HFFc6 (cell line): ENCODE measurements at regions not wholly inside any gene's neighbourhood (a gene's known extent, or its start where the extent isn't known, plus 50 kb on each side); places are given as distances from the start of the nearest gene placed in this dataset.

Experiments used
- DNase-seq: peaks from one replicate; pipeline ENCODE4 v3.0.0-alpha.2; 2018
- H3K27ac Mint-ChIP-seq: 2 replicates; pipeline ENCODE4 v1.8.0; 2020; ENCODE audit warnings: mild to moderate bottlenecking, mixed read lengths
- H3K27me3 Mint-ChIP-seq: 2 replicates; pipeline ENCODE4 v1.8.0; 2021; ENCODE audit warnings: mild to moderate bottlenecking, moderate library complexity, mixed read lengths; ENCODE audit not compliant: insufficient read depth
- H3K36me3 Mint-ChIP-seq: 2 replicates; pipeline ENCODE4 v1.8.0; 2021; ENCODE audit warnings: low read depth, mixed read lengths
- H3K4me1 Mint-ChIP-seq: 2 replicates; pipeline ENCODE4 v1.8.0; 2020; ENCODE audit warnings: low read depth, mixed read lengths
- H3K4me3 Mint-ChIP-seq: 2 replicates; pipeline ENCODE4 v1.8.0; 2020; ENCODE audit warnings: mild to moderate bottlenecking, moderate library complexity, mixed read lengths
- H3K9me3 Mint-ChIP-seq: 2 replicates; pipeline ENCODE4 v1.8.0; 2020; ENCODE audit warnings: mild to moderate bottlenecking, mixed read lengths
- CTCF ChIP-seq: fragments of 200-600 bp; sonication (generic); IDR thresholded peaks from 2 replicates; pipeline ENCODE4 v1.5.0; 2021; ENCODE audit warnings: antibody characterized with exemption, mild to moderate bottlenecking

GRCh38 chr5:89395111-89395510 lies 512.1 kb upstream of the MEF2C start:
- no peak overlapping the region for H3K27ac Mint-ChIP-seq
- no peak overlapping the region for H3K4me3 Mint-ChIP-seq
- H3K36me3 Mint-ChIP-seq: no peaks in the 10 kb centered on the region
- TF ChIP-seq CTCF: no peak
- DNase-seq: no peak
- H3K9me3 Mint-ChIP-seq: no peaks in the 10 kb centered on the region
- H3K4me1 Mint-ChIP-seq: no peaks in the 10 kb centered on the region
- peaks cover 3% of the 10 kb centered on the region; the same call in 1 of the 2 replicates for H3K27me3 Mint-ChIP-seq

- no peak for DNase-seq
- Mint-ChIP-seq H3K4me1 (no peaks in the 10 kb centered on the region), H3K36me3 (no peaks in the 10 kb centered on the region), H3K27me3 (peaks cover 5% of the 10 kb centered on the region; the same call in 1 of the 2 replicates), H3K4me3 (no peak overlapping the region), H3K9me3 (no peaks in the 10 kb centered on the region), H3K27ac (no peak overlapping the region)
- no peak for TF ChIP-seq CTCF
These were observed 505.9 kb upstream of the MEF2C start for GRCh38 chr5:89388872-89389271.

GRCh38 chr5:89384391-89384790 lies 501.4 kb upstream of the MEF2C start:
- Mint-ChIP-seq H3K27me3 (peaks cover 2% of the 10 kb centered on the region; the same call in 1 of the 2 replicates), H3K4me1 (no peaks in the 10 kb centered on the region), H3K36me3 (no peaks in the 10 kb centered on the region), H3K4me3 (no peak overlapping the region), H3K27ac (no peak overlapping the region), H3K9me3 (no peaks in the 10 kb centered on the region)
- no peak for DNase-seq
- no peak for TF ChIP-seq CTCF

- TF ChIP-seq CTCF: no peak
- Mint-ChIP-seq H3K4me1 (no peaks in the 10 kb centered on the region), H3K27ac (no peak overlapping the region), H3K9me3 (no peaks in the 10 kb centered on the region), H3K4me3 (no peak overlapping the region), H3K27me3 (peaks cover 3% of the 10 kb centered on the region; the same call in 1 of the 2 replicates), H3K36me3 (no peaks in the 10 kb centered on the region)
- DNase-seq: no peak
These were observed 497.7 kb upstream of the MEF2C start for GRCh38 chr5:89380635-89381034.

GRCh38 chr5:89377767-89378455 lies 494.9 kb upstream of the MEF2C start:
- Mint-ChIP-seq H3K4me1 (no peaks in the 10 kb centered on the region), H3K9me3 (no peaks in the 10 kb centered on the region), H3K4me3 (no peak overlapping the region), H3K27ac (no peak overlapping the region), H3K36me3 (no peaks in the 10 kb centered on the region), H3K27me3 (peaks cover 2% of the 10 kb centered on the region; the same call in 1 of the 2 replicates)
- no peak for TF ChIP-seq CTCF
- no peak for DNase-seq
